K562 (cell line): ENCODE measurements at regions not wholly inside any gene's neighbourhood (a gene's known extent, or its start where the extent isn't known, plus 50 kb on each side); places are given as distances from the start of the nearest gene placed in this dataset.

ENCODE experiments used
- ATAC-seq: fragments of 200-7000 bp; cut with Tn5 transposase; 3 replicates; pipeline ENCODE4 v1.9.1; 2020; ENCODE audit warnings: moderate library complexity
- BruUV-seq: library from RNA; stranded (reverse); fragments of 400-500 nt; replicated peaks from 2 replicates; lab custom pipeline; 2021; lab: Mats Ljungman, UMichigan
- CTCF ChIA-PET: fragments of 300-600 bp; formaldehyde crosslinking; extraction: SDS; loops from one replicate; lab custom pipeline; 2021; ENCODE audit warnings: low intra/inter-chr PET ratio; lab: Yijun Ruan, JAX
- POLR2A ChIA-PET: fragments of 300-600, 350-650 bp; sonication (Branson Sonifier 250); formaldehyde crosslinking; extraction: SDS; loops from one replicate; lab custom pipeline; 2021; ENCODE audit warnings: antibody characterized with exemption, inconsistent platforms; lab: Yijun Ruan, JAX
- DNase-seq, 4 experiments: peaks; one replicate each; pipeline versions ENCODE4 v3.0.0 to v3.0.0-alpha.2; 2011 to 2018; ENCODE audit warnings: low spot score in 3 of 4, mixed read lengths in 3 of 4; ENCODE audit errors: extremely low read depth in 1 of 4
- FAIRE-seq: peaks from 2 replicates; lab custom pipeline; 2011; peaks lifted over from hg19 to GRCh38; lab: Jason Lieb, UNC
- H2AFZ ChIP-seq: 2 replicates; pipeline ENCODE4 v1.6.0; 2011; ENCODE audit warnings: low read depth, low read length, control low read depth, inconsistent platforms
- H3K27ac ChIP-seq: fragments of 200-600 bp; 3 replicates; pipeline ENCODE4 v1.8.0; 2011; ENCODE audit warnings: low read depth, mild to moderate bottlenecking, control low read depth, inconsistent platforms, low read length, moderate library complexity, mixed read lengths; ENCODE audit errors: extremely low read depth
- H3K27me3 ChIP-seq, 2 experiments: fragments of 300-600 bp in 1 of 2; 2 replicates in 1 of 2; 3 replicates in 1 of 2; pipeline versions ENCODE4 v1.6.0 to v1.8.0; 2011; ENCODE audit warnings: inconsistent platforms in 2 of 2, low read length in 2 of 2, mild to moderate bottlenecking in 1 of 2, mixed read lengths in 1 of 2, moderate library complexity in 1 of 2; ENCODE audit not compliant: control insufficient read depth in 2 of 2, insufficient read depth in 2 of 2
- H3K36me3 ChIP-seq: fragments of 300-600 bp; 3 replicates; pipeline ENCODE4 v1.8.0; 2011; ENCODE audit warnings: mild to moderate bottlenecking, low read length, inconsistent platforms; ENCODE audit not compliant: control insufficient read depth, insufficient read depth
- H3K4me1 ChIP-seq, 2 experiments: fragments of 200-600 bp in 1 of 2; replicated peaks in 1 of 2; 2 replicates in 1 of 2; 3 replicates in 1 of 2; pipeline versions ENCODE4 v1.5.1 to v1.8.0; 2011; ENCODE audit warnings: inconsistent platforms in 2 of 2, low read length in 2 of 2, mild to moderate bottlenecking in 1 of 2, mixed read lengths in 1 of 2, moderate library complexity in 1 of 2; ENCODE audit not compliant: control insufficient read depth in 2 of 2, insufficient read depth in 2 of 2
- H3K4me2 ChIP-seq: 2 replicates; pipeline ENCODE4 v1.6.1; 2011; ENCODE audit warnings: low read length, control low read depth, inconsistent platforms, mixed read lengths; ENCODE audit not compliant: insufficient read depth
- H3K4me3 ChIP-seq: fragments of 200-600 bp; sonication (generic), shearing (Covaris generic); 2 replicates; pipeline ENCODE4 v1.5.1; 2016; ENCODE audit warnings: control low read depth, inconsistent platforms
- H3K79me2 ChIP-seq: fragments of 200-600 bp; 3 replicates; pipeline ENCODE4 v1.8.0; 2011; ENCODE audit warnings: low read length, inconsistent platforms; ENCODE audit not compliant: control insufficient read depth, insufficient read depth
- H3K9ac ChIP-seq, 2 experiments: 2 replicates each; pipeline versions ENCODE4 v1.6.0 to v1.6.1; 2011; ENCODE audit warnings: low read depth in 2 of 2, low read length in 2 of 2, control low read depth in 1 of 2, inconsistent platforms in 1 of 2, mild to moderate bottlenecking in 1 of 2, mixed read lengths in 1 of 2; ENCODE audit not compliant: insufficient read depth in 1 of 2
- H3K9me1 ChIP-seq: one replicate; pipeline ENCODE4 v1.6.0; 2011; ENCODE audit warnings: inconsistent platforms, mild to moderate bottlenecking, low read length, moderate library complexity; ENCODE audit not compliant: control insufficient read depth, insufficient read depth
- H3K9me3 ChIP-seq: replicated peaks from 2 replicates; pipeline ENCODE4 v1.5.1; 2011; ENCODE audit warnings: low read depth, low read length, inconsistent platforms; ENCODE audit not compliant: control insufficient read depth, insufficient read depth
- H4K20me1 ChIP-seq: replicated peaks from 2 replicates; pipeline ENCODE4 v1.6.1; 2011; ENCODE audit warnings: low read length, inconsistent platforms, mixed read lengths; ENCODE audit not compliant: control insufficient read depth, insufficient read depth
- SMARCC2 ChIP-seq: fragments of 450-650 bp; IDR thresholded peaks from 2 replicates; pipeline ENCODE4 v1.6.1; 2017; ENCODE audit warnings: antibody characterized with exemption, moderate library complexity, mild to moderate bottlenecking, low read depth
- WGBS: fragments of 100-300 bp; shearing (Covaris generic); methylation state at CpG from one replicate; pipeline ENCODE4 v1.1.6; 2016; ENCODE audit warnings: low coverage, mixed read lengths; ENCODE audit not compliant: insufficient coverage; ENCODE audit errors: missing lambda C conversion rate; 5-methylcytosine and 5-hydroxymethylcytosine counted together
- in situ Hi-C: fragments of 300-500 bp; cut with MboI; formaldehyde crosslinking; loops from 4 replicates; pipeline ENCODE4 v1.15.0; 2018; ENCODE audit warnings: inconsistent platforms, mixed read lengths
- intact Hi-C: fragments of 100-400 bp; cut with micrococcal nuclease; formaldehyde crosslinking; loops from 2 replicates; pipeline ENCODE4 v1.14.2; 2022
- TF ChIP-seq, protein P1 (sequence below): fragments of 250-450 bp; sonication (Bioruptor Pico); IDR thresholded peaks from 2 replicates; pipeline ENCODE4 v1.8.0; 2022; ENCODE audit warnings: moderate library complexity, mild to moderate bottlenecking, inconsistent platforms
- TF ChIP-seq, protein P2 (sequence below): fragments of 450-650 bp; IDR thresholded peaks from 2 replicates; pipeline ENCODE4 v1.6.1; 2016; ENCODE audit warnings: mild to moderate bottlenecking

DNA sequence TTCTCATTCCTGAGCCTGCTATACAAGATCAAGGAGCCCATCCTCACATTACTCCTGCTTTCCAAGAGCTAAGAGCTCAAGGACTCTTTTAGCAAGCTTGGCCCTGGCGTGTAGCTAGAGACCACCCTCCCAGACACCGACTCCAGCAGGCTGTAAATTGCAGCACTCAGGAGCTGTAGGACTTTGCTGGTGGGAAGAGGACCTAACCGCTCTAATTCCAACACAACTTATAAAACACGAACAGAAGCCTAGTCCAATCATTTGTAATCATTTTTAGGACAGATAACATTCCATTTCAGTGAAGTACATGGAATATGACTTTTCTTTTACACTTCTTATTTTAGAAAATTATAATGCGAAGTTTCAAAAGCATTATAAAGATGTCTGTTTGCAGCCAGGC, 219.9 kb downstream of the NXNL2 start:
- Histone ChIP-seq H3K36me3 (no peaks in the 10 kb centered on the region), H4K20me1 (no peaks in the 10 kb centered on the region), H3K4me1 (no peaks in the 10 kb centered on the region; a peak in 1 of 5 replicates), H3K9me1 (no peaks in the 10 kb centered on the region), H3K9ac (no peak overlapping the region), H2AFZ (no peak overlapping the region), H3K27me3 (no peaks in the 10 kb centered on the region), H3K79me2 (no peaks in the 10 kb centered on the region), H3K9me3 (no peaks in the 10 kb centered on the region), H3K27ac (no peak overlapping the region), H3K4me3 (no peak overlapping the region), H3K4me2 (no peak overlapping the region)
- in situ Hi-C loops (no loop called here), intact Hi-C loops (no loop called here)
- no peak for TF ChIP-seq SMARCC2
- TF ChIP-seq, protein P1, sequence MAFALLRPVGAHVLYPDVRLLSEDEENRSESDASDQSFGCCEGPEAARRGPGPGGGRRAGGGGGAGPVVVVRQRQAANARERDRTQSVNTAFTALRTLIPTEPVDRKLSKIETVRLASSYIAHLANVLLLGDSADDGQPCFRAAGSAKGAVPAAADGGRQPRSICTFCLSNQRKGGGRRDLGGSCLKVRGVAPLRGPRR (CRISPR knock-in tag) = no peak
- TF ChIP-seq, protein P2, sequence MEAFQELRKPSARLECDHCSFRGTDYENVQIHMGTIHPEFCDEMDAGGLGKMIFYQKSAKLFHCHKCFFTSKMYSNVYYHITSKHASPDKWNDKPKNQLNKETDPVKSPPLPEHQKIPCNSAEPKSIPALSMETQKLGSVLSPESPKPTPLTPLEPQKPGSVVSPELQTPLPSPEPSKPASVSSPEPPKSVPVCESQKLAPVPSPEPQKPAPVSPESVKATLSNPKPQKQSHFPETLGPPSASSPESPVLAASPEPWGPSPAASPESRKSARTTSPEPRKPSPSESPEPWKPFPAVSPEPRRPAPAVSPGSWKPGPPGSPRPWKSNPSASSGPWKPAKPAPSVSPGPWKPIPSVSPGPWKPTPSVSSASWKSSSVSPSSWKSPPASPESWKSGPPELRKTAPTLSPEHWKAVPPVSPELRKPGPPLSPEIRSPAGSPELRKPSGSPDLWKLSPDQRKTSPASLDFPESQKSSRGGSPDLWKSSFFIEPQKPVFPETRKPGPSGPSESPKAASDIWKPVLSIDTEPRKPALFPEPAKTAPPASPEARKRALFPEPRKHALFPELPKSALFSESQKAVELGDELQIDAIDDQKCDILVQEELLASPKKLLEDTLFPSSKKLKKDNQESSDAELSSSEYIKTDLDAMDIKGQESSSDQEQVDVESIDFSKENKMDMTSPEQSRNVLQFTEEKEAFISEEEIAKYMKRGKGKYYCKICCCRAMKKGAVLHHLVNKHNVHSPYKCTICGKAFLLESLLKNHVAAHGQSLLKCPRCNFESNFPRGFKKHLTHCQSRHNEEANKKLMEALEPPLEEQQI = no peak
- no peak for FAIRE-seq
- BruUV-seq = no TSS peak
- ATAC-seq = no peak
- ChIA-PET POLR2A (interaction anchor here (1.1 kb wide), 1 partner anchor 11 kb away, joined by 4 read pairs; no protein-coding TSS in a partner anchor), CTCF (no interaction called here)
- no peak for DNase-seq
- 56% methylated on average over 3 of the region's 5 CpGs for WGBS
